GM19023 (cell line): ENCODE measurements at regions not wholly inside any gene's neighbourhood (a gene's known extent, or its start where the extent isn't known, plus 50 kb on each side); places are given as distances from the start of the nearest gene placed in this dataset.
"Not testable (repeated sequence)": the region's sequence is repeated elsewhere in the genome, so short reads cannot be mapped to it uniquely, and the experiment has no call there.

Experiments used
- ATAC-seq: cut with Tn5 transposase; IDR thresholded peaks from one replicate; pipeline ENCODE4 v1.9.1; 2021; ENCODE audit warnings: mild to moderate bottlenecking, moderate library complexity; ENCODE audit not compliant: unreplicated experiment

DNA sequence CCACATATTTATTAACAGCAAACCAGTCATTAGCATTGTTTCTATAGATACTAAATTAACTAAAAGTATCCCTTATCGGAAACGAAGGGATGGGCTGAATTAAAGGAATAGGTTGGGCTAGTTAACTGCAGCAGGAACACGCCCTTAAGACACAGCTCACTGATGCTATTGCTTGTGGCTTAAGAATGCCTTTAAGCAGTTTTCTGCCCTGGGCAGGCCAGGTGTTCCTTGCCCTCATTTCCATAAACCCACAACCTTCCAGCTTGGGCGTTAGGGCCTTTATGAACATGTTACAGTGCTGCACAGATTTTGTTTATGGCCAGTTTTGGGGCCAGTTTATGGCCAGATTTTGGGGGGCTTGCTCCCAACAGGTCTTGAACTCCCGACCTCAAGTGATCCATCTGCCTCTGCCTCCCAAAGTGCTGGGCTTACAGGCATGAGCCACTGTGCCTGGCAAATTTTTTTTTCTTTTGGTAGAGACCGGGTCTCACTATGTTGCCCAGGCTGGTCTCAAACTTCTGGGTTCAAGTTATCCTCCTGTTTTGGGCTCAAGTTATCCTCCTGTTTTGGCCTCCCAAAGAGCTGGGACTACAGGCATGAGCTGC lies 90.1 kb upstream of the GRIN2A start:
- ATAC-seq, result not testable (repeated sequence)

DNA sequence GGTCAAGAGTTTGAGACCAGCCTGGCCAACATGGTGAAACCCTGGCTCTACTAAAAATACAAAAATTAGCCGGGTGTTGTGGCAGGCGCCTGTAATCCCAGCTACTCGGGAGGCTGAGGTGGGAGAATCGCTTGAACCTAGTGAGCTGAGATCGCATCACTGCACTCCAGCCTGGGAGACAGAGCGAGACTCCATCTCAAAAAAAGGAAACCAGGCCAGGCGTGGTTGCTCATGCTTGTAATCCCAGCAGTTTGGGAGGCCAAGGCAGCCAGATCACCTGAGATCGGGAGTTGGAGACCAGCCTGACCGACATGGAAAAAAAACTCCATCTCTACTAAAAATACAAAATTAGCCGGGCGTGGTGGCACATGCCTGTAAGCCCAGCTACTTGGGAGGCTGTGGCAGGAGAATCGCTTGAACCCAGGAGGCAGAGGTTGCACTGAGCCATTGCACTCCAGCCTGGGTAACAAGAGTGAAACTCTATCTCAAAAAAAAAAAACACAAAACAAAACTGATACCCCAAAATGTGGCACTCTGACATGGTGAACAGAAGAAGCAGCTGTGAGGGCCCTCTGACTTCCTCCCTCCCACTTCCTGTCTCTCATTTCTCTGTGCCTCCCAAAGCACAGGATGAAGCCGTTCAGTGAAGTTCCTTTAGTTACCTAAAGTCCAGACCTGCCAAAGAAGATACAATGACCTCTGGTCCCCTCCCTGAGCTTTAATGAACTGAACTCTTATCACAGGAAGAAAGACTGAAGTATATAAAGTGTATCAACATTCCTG lies 93.2 kb upstream of the GRIN2A start:
- ATAC-seq, result peak; percentile 71

DNA sequence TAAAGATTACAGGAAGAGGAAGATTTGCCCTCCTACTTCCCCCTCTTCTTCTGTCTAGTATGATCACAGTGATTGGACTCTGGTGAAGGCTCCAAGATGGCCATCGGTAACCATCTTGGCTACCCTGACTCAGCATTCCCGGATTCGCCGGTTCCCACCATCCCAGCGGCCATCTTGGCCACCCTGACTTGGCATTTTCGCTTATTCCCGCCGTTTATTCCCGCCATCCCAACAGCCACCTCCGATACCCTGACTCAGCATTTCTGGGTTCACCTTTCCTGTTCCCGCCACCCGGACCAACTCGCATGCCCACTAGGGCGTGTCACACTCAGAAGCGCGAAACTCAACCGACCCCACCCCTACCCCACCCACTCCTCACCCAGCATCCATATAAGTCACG lies 95.4 kb upstream of the GRIN2A start:
- no peak for ATAC-seq

DNA sequence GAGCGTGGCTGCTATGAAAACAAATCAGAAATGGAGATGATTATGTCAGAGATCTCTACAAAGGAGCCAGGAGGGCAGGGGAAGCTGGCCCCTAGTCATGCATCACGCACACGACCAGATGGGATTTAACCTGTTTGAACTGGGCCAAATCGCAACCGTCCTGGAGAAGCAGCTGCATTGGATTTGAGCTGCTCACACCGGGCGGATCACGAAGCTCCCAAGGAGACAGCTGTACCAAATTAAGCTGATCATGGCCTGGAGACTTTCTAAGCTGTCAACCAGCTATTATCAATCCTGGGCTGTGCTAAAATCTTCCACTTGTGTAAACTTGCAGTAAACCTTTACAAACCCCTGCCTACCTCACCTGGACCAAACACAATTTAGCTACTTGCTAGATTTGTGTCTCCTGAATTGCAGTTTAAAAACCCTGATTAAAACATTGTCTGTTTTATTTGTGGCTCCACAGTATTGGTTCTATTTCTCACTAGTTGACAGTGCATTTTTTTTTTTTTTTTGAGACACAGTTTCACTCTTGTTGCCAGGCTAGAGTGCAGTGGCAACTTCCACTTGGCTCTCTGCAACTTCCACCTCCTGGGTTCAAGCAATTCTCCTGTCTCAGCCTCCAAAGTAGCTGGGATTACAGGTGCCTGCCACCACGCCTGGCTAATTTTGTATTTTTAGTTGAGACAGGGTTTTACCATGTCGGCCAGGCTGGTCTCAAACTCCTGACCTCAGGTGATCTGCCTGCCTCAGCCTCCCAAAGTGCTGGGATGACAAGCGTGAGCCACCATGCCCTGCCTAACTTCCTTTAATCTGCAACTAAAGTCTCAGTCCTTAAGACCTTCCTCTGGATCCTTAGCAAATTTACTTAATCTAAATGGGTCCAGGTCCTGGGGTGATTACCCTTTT lies 98.3 kb upstream of the GRIN2A start:
- ATAC-seq, result no peak

DNA sequence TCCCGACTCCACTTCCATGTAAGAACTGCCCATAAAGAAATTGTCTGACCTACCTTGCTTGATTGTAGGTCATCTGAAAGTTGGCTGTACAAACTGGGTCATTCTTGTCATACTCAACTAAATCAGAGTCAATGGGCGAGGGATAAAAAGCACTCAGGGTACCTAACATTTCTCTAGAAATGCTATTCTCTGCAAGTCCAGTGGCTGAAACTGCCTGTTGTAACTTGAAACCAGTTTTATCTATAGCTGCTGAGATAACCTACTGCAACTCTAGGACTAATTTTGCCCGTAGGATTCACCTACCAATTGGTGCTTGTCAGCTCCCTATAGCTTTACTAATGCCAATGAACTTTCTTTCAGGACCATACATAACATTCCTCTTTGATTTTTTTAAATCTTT lies 100.1 kb upstream of the GRIN2A start:
- ATAC-seq, result no peak

DNA sequence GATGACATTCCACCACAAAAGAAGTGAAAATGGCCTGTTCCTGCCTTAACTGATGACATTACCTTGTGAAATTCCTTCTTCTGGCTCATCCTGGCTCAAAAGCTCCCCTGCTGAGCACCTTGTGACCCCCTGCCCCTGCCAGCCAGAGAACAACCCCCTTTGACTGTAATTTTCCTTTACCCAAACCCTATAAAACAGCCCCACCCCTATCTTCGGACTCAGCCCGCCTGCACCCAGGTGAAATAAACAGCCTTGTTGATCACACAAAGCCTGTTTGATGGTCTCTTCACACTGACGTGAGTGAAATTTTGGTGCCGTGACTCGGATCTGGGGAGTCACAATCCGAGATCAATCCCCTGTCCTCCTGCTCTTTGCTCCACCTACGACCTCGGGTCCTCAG lies 101.0 kb upstream of the GRIN2A start:
- not testable (repeated sequence) for ATAC-seq

DNA sequence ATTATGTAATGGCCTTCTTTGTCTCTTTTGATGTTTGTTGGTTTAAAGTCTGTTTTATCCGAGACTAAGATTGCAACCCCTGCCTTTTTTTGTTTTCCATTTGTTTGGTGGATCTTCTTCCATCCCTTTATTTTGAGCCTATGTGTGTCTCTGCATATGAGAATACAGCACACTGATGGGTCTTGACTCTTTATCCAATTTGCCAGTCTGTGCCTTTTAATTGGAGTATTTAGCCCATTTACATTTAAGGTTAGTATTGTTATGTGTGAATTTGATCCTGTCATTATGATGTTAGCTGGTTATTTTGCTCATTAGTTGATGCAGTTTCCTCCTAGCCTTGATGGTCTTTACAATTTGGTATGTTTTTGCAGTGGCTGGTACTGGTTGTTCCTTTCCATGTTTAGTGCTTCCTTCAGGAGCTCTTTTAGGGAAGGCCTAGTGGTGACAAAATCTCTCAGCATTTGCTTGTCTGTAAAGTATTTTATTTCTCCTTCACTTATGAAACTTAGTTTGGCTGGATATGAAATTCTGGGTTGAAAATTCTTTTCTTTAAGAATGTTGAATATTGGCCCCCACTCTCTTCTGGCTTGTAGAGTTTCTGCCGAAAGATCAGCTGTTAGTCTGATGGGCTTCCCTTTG lies 95.3 kb upstream of the ATF7IP2 start:
- not testable (repeated sequence) for ATAC-seq

DNA sequence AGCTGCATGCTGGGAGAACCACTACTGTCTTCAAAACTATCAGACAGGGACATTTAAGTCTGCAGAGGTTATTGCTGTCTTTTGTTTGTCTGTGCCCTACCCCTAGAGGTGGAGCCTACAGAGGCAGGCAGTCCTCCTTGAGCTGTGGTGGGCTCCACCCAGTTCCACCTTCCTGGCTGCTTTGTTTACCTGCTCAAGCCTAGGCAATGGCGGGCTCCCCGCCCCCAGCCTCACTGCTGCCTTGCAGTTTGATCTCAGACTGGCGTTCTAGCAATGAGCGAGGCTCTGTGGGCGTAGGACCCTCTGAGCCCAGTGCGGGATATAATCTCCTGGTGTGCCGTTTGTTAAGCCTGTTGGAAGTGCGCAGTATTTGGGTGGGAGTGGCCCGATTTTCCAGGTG lies 93.7 kb upstream of the ATF7IP2 start:
- not testable (repeated sequence) for ATAC-seq

DNA sequence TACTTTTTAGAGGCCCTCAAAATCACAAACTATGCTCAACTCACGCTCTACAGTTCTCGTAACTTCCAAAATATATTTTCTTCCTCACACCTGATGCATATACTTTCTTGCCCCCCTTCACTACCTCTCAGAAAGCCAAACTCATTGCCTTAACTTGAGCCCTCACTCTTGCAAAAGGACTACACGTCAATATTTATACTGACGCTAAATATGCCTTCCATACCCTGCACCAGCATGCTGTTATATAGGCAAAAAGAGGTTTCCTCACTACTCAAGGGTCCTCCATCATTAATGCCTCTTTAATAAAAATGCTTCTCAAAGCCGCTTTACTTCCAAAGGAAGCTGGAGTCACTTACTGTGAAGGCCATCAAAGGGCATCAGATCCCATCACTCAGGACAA lies 92.9 kb upstream of the ATF7IP2 start:
- ATAC-seq, result not testable (repeated sequence)

DNA sequence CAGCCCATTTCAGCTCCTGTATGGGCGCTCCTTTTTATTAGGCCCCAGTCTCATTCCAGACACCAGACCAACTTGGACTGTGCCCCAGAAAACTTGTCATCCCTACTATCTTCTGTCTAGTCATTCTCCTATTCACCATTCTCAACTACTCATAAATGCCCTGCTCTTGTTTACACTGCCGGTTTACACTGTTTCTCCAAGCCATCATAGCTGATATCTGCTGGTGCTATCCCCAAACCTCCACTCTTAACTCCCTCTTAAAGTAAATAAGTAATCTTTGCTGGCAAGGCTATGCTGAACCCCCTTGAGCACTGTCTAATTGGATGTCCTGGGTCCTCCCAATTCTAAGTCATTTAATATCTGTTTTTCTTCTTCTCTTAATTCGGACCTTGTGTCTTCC lies 91.7 kb upstream of the ATF7IP2 start:
- not testable (repeated sequence) for ATAC-seq

DNA sequence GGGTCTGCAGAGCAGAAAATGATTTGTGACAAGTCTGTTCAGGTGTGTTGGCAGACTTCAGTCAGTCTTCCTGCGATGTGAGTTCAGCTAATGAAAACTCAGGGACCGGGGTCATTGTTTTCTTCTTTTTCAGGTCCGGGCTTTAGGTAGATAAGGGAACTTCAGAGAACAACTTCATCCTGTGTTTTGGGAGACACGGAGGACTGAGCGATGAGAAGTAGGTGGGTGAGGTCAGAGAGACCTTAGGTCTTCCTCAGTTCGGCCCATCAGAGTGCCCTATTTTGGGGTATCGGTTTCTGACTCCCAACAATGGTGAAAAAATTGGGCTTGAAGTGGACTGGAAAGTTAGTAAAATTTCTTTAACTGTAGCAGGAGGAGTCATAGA lies 88.9 kb upstream of the ATF7IP2 start:
- peak; percentile 20 for ATAC-seq

DNA sequence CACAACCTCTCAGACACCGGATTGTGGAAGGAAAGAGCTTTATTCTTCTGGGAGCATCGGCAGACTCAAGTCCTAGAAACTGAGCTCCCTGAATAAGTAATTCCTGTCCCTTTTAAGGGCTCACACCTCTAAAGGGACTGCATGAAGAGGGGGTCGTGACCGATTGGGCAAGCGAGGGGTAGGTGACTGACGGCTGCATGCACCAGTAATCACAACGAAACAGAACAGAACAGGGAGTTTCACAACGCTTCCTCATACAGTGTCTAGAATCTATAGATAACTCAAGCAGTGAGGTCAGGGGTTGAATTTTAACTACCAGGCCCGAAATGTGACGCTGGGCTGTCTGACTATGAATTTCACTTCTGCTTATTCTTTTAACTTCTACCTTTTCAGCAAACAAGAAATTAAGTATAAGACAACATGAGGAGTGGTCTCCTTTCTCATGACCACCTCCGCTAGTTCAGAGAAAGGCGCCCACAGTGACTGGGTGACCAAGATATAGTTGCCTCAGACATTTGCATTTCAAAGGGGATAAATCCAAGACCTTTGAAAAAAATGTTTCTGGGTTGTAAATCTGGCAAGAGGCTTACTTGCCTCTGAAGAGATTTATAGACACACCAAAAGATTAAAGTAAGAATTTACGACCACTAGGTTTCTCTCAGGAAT lies 88.4 kb upstream of the ATF7IP2 start:
- peak; percentile 94 for ATAC-seq

DNA sequence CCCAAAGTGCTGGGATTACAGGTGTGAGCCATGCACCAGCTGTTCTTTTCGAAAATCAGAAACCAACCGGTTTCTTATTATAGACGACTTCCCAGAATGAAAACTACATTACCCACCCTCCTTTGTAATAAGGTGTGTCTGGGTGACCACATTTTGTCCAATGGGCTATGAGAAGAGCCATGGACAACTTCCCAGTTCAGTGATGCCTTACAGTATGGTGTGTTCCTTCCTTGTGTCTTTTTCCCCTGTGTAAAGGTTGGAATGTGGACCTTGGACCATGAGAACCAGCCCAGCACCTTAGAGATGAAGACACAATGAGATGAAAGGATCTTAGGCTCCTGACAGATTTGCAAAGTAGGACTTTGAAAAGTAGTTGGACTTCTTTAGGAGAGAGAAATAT lies 85.0 kb upstream of the ATF7IP2 start:
- no peak for ATAC-seq

DNA sequence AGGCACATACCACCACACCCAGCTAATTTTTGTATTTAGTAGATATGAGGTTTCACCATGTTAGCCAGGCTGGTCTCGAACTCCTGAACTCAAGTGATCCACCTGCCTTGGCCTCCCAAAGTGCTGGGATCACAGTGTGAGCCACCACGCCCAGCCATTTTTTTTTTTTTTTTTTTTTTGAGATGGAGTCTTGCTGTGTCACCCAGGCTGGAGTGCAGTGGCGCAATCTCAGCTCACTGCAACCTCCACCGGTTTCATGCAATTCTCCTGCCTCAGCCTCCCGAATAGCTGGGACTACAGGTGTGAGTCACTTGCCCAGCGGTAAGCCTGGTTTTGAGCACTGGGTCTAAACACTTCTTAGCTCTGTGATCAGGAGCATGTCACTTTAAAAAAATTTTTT lies 84.3 kb upstream of the ATF7IP2 start:
- ATAC-seq, result not testable (repeated sequence)

DNA sequence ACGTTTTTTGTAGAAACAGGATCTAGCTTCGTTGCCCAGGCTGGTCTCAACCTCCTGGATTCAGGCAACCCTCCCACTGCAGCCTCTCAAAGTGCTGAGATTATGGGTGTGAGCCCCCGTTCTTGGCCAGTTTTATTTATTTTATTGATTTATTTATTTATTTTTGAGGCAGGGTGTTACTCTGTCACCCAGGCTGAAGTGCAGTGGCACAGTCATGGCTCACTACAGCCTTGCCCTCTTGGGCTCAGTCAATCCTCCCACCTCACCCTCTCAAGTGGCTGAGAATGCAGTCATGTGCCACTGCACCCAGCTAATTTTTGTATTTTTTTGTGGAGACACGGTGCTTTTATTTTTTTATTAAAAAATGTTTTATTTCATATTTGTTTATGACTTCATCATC lies 79.9 kb upstream of the ATF7IP2 start:
- no peak for ATAC-seq

DNA sequence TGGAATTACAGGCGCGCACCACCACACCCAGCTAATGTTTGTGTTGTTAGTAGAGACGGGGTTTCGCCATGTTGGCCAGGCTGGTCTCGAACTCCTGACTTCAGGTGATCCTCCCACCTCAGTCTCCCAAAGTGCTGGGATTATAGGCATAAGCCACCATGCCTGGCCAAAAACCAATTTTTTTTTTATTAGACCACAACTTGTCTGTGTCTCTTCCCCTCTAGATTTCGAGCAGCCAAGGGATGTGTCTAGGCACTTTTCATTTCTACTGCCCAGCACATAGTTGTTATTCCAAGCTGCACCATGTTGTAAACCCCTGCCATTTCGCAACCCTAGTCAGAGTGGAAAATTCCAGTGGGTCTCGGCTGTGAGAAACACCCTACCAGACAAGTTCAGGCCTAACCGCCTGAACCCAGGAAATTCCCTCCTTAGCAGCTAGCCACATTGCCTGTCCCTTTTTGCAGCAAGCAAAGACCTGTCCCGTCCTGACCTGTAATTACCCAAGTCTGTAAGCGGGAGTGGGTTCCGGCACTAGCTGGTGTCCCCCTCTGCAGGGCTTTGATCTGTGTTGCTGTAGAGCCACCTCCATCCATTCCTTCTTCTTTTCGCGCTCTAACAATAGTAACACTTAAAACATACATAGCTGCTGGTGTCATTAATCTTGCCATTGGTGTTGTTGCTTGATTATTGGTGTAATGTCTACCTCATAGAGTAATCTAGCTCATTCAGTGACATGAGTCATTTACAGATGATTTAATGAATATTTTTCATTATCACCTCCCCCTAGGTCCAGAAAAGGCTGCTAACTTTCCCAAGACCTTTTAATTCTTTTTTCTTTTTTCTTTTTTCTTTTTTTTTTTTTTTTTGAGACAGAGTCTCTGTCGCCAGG lies 77.3 kb upstream of the ATF7IP2 start:
- no peak for ATAC-seq

DNA sequence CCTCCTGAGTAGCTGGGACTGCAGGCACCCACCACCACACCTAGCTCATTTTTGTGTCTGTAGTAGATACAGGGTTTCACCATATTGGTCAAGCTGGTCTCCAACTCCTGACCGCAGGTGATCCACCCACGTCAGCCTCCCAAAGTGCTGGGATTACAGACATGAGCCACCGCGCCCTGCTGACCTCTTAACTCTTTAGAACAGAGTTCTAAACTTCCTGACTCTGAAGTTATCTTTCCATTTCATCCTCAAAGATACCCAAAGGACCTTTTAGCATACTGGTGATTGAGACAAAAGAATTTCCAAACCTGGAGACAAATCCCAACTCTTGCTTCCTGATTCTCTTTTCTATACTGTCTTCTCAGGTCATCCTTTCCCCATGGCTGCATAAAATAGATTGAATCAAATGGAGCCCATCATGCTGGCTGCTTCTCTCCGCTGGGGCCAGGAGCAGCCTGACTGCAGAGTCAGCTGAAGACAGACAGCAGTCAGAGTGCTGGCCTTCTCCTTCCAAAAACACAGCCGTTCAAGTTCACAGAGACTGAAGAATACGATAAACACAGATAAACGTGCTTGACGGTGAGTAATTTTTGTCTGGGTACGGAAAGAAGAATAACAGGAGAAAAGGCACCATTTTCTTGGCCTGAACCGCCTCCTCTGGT lies 76.5 kb upstream of the ATF7IP2 start:
- ATAC-seq, result no peak

DNA sequence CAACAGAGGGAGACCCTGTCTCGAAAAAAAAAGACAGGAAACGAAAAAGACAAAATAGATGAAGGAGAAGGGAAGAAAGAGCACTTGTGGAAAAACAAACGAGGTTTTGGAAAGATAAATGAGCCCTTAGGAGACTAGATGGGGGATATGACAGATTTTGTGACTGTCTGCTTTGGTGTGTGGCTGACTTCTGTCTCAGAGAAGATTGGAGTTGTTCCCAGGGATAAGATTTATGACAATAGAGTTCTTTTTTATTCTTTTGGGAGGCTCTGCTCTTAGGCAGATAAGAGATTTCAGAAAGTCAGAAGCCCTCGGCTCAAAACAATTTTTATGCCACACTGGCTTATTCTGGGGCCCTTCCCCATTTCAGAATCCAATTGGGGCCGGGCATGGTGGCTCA lies 73.9 kb upstream of the ATF7IP2 start:
- no peak for ATAC-seq
